Breast epithelium (tissue), 4 donors: ENCODE measurements at regions not wholly inside any gene's neighbourhood (a gene's known extent, or its start where the extent isn't known, plus 50 kb on each side); places are given as distances from the start of the nearest gene placed in this dataset.

Experiments used
- DNase-seq, 2 donors: peaks; one replicate each; pipeline ENCODE4 v3.0.0-alpha.2; 2019; ENCODE audit warnings: low spot score in 2 of 2
- H3K27ac ChIP-seq, 2 donors: fragments of 200-600 bp; sonication (generic) in 1 of 2; one replicate each; pipeline ENCODE4 v1.5.1; 2016 to 2019; ENCODE audit warnings: mild to moderate bottlenecking in 1 of 2
- H3K27me3 ChIP-seq, 2 donors: fragments of 200-600 bp; sonication (generic) in 1 of 2; one replicate each; pipeline versions ENCODE4 v1.5.1 to v1.6.0; 2017 to 2019; ENCODE audit warnings: control low read depth in 1 of 2, mild to moderate bottlenecking in 1 of 2
- H3K36me3 ChIP-seq: fragments of 200-600 bp; one replicate; pipeline ENCODE4 v1.5.1; 2019
- H3K4me1 ChIP-seq, 2 donors: fragments of 200-600 bp; sonication (generic); one replicate each; pipeline ENCODE4 v1.5.1; 2016 to 2019; ENCODE audit warnings: control low read depth in 1 of 2
- H3K4me3 ChIP-seq, 3 donors: fragments of 200-600 bp; sonication (generic); 1 replicate in 2 of 3; 2 replicates in 1 of 3; pipeline ENCODE4 v1.5.1; 2016 to 2019; ENCODE audit warnings: mild to moderate bottlenecking in 3 of 3, moderate library complexity in 2 of 3
- H3K9me3 ChIP-seq, 2 donors: fragments of 200-600 bp; sonication (generic) in 1 of 2; one replicate each; pipeline ENCODE4 v1.5.1; 2016 to 2019; ENCODE audit warnings: control low read depth in 1 of 2
- POLR2A ChIP-seq: fragments of 450-650 bp; IDR thresholded peaks from one replicate; pipeline ENCODE4 v1.6.1; 2016; ENCODE audit warnings: antibody characterized with exemption, mild to moderate bottlenecking, moderate library complexity
- POLR2AphosphoS5 ChIP-seq, 3 donors: sonication (generic); formaldehyde crosslinking; IDR thresholded peaks; one replicate each; pipeline ENCODE4 v1.6.1; 2017; ENCODE audit warnings: antibody characterized with exemption in 3 of 3
- intact Hi-C: fragments of 100-400 bp; cut with DNase I; formaldehyde crosslinking; loops from one replicate; pipeline ENCODE4 v1.15.1; 2023; ENCODE audit warnings: low total_unique reads
- TF ChIP-seq, protein P1 (sequence below), 3 donors: fragments of 450-650 bp; IDR thresholded peaks; one replicate each; pipeline ENCODE4 v1.5.1; 2016 to 2017; ENCODE audit warnings: antibody characterized with exemption in 3 of 3, mild to moderate bottlenecking in 3 of 3, moderate library complexity in 3 of 3

DNA sequence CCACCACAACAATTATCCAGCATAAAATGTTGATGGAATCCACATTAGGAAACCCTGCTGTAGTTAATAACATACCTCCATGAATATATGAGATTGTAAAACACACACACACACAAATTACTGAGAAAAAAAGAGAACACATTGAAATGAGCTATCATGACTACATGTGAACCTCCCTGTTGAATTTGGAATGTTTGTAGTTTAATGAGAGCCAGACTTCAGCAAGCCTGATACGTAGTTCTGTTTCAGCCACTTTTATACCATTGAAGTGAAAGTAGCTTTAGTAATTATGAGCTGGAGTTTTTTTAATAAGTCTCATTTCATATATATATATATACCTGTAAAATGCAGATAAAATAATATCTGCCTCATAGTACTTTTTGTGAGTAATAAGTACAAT lies 1146.4 kb downstream of the NAALADL2 start:
- no peak for DNase-seq
- TF ChIP-seq, protein P1, sequence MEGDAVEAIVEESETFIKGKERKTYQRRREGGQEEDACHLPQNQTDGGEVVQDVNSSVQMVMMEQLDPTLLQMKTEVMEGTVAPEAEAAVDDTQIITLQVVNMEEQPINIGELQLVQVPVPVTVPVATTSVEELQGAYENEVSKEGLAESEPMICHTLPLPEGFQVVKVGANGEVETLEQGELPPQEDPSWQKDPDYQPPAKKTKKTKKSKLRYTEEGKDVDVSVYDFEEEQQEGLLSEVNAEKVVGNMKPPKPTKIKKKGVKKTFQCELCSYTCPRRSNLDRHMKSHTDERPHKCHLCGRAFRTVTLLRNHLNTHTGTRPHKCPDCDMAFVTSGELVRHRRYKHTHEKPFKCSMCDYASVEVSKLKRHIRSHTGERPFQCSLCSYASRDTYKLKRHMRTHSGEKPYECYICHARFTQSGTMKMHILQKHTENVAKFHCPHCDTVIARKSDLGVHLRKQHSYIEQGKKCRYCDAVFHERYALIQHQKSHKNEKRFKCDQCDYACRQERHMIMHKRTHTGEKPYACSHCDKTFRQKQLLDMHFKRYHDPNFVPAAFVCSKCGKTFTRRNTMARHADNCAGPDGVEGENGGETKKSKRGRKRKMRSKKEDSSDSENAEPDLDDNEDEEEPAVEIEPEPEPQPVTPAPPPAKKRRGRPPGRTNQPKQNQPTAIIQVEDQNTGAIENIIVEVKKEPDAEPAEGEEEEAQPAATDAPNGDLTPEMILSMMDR (IDR thresholded peaks at IDR 0.05): no peak
- no peak for TF ChIP-seq POLR2A
- TF ChIP-seq POLR2AphosphoS5 (IDR thresholded peaks at IDR 0.05): no peak
- no peak overlapping the region for H3K4me3 ChIP-seq
- no peaks in the 10 kb centered on the region for H3K4me1 ChIP-seq
- H3K27ac ChIP-seq: no peak overlapping the region
- intact Hi-C loops: no loop called here
- no peaks in the 10 kb centered on the region for H3K27me3 ChIP-seq
- no peaks in the 10 kb centered on the region for H3K9me3 ChIP-seq
- no peaks in the 10 kb centered on the region for H3K36me3 ChIP-seq

DNA sequence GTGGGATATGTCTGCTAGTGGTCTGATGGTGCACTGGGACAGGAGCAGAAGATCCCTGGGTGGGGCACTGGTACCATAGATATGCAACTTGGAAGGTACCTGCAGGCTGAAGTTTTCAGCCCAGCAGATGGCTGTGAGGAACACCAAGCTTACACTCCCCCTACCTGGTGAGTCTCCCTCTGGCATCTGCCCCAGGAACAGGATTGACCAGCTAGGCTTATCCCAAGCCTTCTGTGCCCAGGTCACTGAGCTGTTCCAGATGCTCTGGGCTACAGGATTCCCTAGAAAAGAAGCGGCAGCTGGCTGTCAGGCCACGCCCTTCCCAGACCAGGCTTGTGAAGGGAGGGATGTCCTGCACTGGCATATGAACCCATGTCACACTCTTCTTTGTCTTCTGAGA lies 1130.0 kb downstream of the NAALADL2 start:
- Histone ChIP-seq H3K4me3 (no peak overlapping the region), H3K27ac (no peak overlapping the region), H3K4me1 (no peaks in the 10 kb centered on the region), H3K9me3 (peaks cover 4 to 15% of the 10 kb centered on the region in 2 donors), H3K36me3 (no peaks in the 10 kb centered on the region), H3K27me3 (no peaks in the 10 kb centered on the region)
- TF ChIP-seq, protein P1 (IDR thresholded peaks at IDR 0.05): no peak
- no peak for TF ChIP-seq POLR2AphosphoS5 (IDR thresholded peaks at IDR 0.05)
- no peak for TF ChIP-seq POLR2A
- intact Hi-C loops: no loop called here
- DNase-seq: no peak

DNA sequence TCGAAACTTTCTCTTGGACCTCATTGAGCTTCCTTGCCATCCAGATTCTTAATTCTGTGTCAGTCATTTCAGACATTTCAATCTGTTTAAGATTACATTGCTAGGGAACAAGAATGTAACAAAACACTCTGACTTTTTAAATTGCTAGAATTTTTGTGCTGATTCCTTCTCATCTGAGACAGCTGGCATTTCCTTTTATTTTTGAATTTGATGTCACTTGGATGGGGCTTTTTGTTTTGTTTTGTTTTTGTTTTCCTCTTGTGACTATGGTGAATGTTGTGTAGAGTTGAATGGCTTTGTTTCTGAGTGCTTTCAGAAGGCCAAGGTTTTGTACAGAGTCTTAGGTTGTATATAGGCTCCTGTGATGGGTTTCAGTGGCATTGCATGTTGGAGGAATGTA lies 1129.3 kb downstream of the NAALADL2 start:
- Histone ChIP-seq H3K27ac (no peak overlapping the region), H3K9me3 (peaks cover 4 to 15% of the 10 kb centered on the region in 2 donors), H3K27me3 (no peaks in the 10 kb centered on the region), H3K36me3 (no peaks in the 10 kb centered on the region), H3K4me3 (no peak overlapping the region), H3K4me1 (no peaks in the 10 kb centered on the region)
- intact Hi-C loops: no loop called here
- TF ChIP-seq POLR2AphosphoS5 (IDR thresholded peaks at IDR 0.05): no peak
- no peak for TF ChIP-seq POLR2A
- TF ChIP-seq, protein P1 (IDR thresholded peaks at IDR 0.05): no peak
- DNase-seq: no peak

DNA sequence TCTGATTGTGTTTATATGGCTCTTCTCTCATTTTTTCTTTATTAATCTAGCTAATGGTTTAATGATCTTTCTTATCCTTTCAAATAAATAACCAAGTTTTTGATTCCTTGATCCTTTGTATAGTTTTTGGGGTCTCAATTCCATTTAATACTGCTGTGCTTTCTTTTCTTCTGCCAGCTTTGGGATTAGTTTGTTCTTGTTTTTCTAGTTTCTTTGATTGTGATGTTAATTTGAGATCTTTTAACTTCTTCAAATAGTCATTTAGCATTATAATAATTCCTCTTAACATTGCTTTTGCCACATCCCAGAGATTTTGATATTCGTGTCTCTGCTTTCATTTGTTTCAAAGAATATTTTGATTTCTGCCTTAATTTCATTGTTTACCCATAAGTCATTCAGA lies 1126.6 kb downstream of the NAALADL2 start:
- no peaks in the 10 kb centered on the region for H3K36me3 ChIP-seq
- no peak overlapping the region for H3K27ac ChIP-seq
- H3K4me3 ChIP-seq: no peak overlapping the region
- intact Hi-C loops: no loop called here
- TF ChIP-seq, protein P1 (IDR thresholded peaks at IDR 0.05): no peak
- TF ChIP-seq POLR2A (no peak), POLR2AphosphoS5 (IDR thresholded peaks at IDR 0.05) (no peak)
- H3K4me1 ChIP-seq: no peaks in the 10 kb centered on the region
- H3K9me3 ChIP-seq: peaks cover 4 to 15% of the 10 kb centered on the region in 2 donors
- no peak for DNase-seq
- no peaks in the 10 kb centered on the region for H3K27me3 ChIP-seq

DNA sequence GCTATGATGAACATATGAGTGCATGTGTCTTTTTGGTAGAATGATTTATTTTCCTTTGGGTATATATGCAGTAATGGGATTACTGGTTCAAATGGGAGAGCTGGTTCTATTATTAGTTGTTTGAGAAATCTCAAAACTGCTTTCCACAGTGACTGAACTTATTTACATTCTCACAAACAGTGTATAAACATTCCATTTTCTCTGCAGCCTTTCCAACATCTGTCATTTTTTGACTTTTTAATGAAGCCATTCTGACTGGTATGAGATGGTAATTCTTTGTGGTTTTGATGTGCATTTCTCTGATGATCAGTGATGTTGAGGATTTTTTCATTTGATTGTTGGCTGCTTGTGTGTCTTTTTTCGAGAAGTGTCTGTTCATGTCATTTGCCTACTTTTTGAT lies 1124.2 kb downstream of the NAALADL2 start:
- H3K27me3 ChIP-seq: no peaks in the 10 kb centered on the region
- TF ChIP-seq POLR2AphosphoS5 (IDR thresholded peaks at IDR 0.05): no peak
- TF ChIP-seq, protein P1 (IDR thresholded peaks at IDR 0.05): no peak
- no peak for TF ChIP-seq POLR2A

More for the DNA sequence above, 1124.2 kb downstream of the NAALADL2 start:
- Histone ChIP-seq H3K27ac (no peak overlapping the region), H3K9me3 (peaks cover 4 to 15% of the 10 kb centered on the region in 2 donors), H3K36me3 (no peaks in the 10 kb centered on the region), H3K4me3 (no peak overlapping the region), H3K4me1 (no peaks in the 10 kb centered on the region)
- DNase-seq: no peak
- intact Hi-C loops: no loop called here
